ENCODE measurements at regions not wholly inside any gene's neighbourhood (a gene's known extent, or its start where the extent isn't known, plus 50 kb on each side); places are given as distances from the start of the nearest gene placed in this dataset.
A peak's percentile ranks its signal among the peaks of the same experiment; 100 is the strongest.

GRCh38 chrX:21289232-21289631 lies 85.0 kb upstream of the CNKSR2 start:
- TF ChIP-seq EZH2 (IDR thresholded peaks at IDR 0.05; ENCODE audit: low read length, missing control alignments), result no peak
- no peak for TF ChIP-seq CTCF (conservative IDR thresholded peaks at IDR 0.05 in 1 of 2, IDR thresholded peaks at IDR 0.05 in 1 of 2; ENCODE audit: low read depth in 1 of 2, low read length in 2 of 2)
- peak in 1 of 2 donors; percentile 1 for DNase-seq (ENCODE audit: low read depth in 2 of 2)
- Histone ChIP-seq H3K4me3 (replicated peaks in 1 of 4; ENCODE audit: control extremely low read depth in 1 of 4, insufficient read depth in 1 of 4, low read depth in 3 of 4, low read length in 4 of 4) (no peak overlapping the region), H3K9me3 (ENCODE audit: control insufficient read depth, insufficient read depth, low read depth, low read length) (no peaks in the 10 kb centered on the region), H3K79me2 (ENCODE audit: control insufficient read depth, insufficient read depth, low read length) (no peaks in the 10 kb centered on the region), H3K27me3 (ENCODE audit: control insufficient read depth, insufficient read depth, low read length) (no peaks in the 10 kb centered on the region), H3K9ac (ENCODE audit: insufficient read depth, low read length) (no peak overlapping the region), H4K20me1 (ENCODE audit: control insufficient read depth, extremely low read depth, insufficient read depth, low read length) (no peaks in the 10 kb centered on the region), H2AFZ (ENCODE audit: low read length) (no peak overlapping the region), H3K4me1 (ENCODE audit: control insufficient read depth, extremely low read depth, insufficient read depth, low read length) (no peaks in the 10 kb centered on the region), H3K36me3 (ENCODE audit: control insufficient read depth, insufficient read depth, low read length) (no peaks in the 10 kb centered on the region), H3K4me2 (ENCODE audit: extremely low read depth, insufficient read depth, low read length) (no peak overlapping the region), H3K27ac (ENCODE audit: insufficient read depth, low read length) (no peak overlapping the region)

GRCh38 chrX:21295246-21295820 lies 78.9 kb upstream of the CNKSR2 start:
- no peak for DNase-seq (ENCODE audit: low read depth in 2 of 2)
- TF ChIP-seq EZH2 (IDR thresholded peaks at IDR 0.05; ENCODE audit: low read length, missing control alignments) (no peak), CTCF (conservative IDR thresholded peaks at IDR 0.05 in 1 of 2, IDR thresholded peaks at IDR 0.05 in 1 of 2; ENCODE audit: low read depth in 1 of 2, low read length in 2 of 2) (no peak)
- no peaks in the 10 kb centered on the region for H3K4me1 ChIP-seq (ENCODE audit: control insufficient read depth, extremely low read depth, insufficient read depth, low read length)
- no peak overlapping the region for H3K9ac ChIP-seq (ENCODE audit: insufficient read depth, low read length)
- no peak overlapping the region for H2AFZ ChIP-seq (ENCODE audit: low read length)
- H3K27ac ChIP-seq (ENCODE audit: insufficient read depth, low read length), result no peak overlapping the region
- H3K36me3 ChIP-seq (ENCODE audit: control insufficient read depth, insufficient read depth, low read length), result no peaks in the 10 kb centered on the region
- no peak overlapping the region for H3K4me2 ChIP-seq (ENCODE audit: extremely low read depth, insufficient read depth, low read length)
- H3K4me3 ChIP-seq (replicated peaks in 1 of 4; ENCODE audit: control extremely low read depth in 1 of 4, insufficient read depth in 1 of 4, low read depth in 3 of 4, low read length in 4 of 4), result no peak overlapping the region
- no peaks in the 10 kb centered on the region for H3K27me3 ChIP-seq (ENCODE audit: control insufficient read depth, insufficient read depth, low read length)
- no peaks in the 10 kb centered on the region for H3K79me2 ChIP-seq (ENCODE audit: control insufficient read depth, insufficient read depth, low read length)
- no peaks in the 10 kb centered on the region for H3K9me3 ChIP-seq (ENCODE audit: control insufficient read depth, insufficient read depth, low read depth, low read length)
- no peaks in the 10 kb centered on the region for H4K20me1 ChIP-seq (ENCODE audit: control insufficient read depth, extremely low read depth, insufficient read depth, low read length)

- Histone ChIP-seq H3K4me2 (ENCODE audit: extremely low read depth, insufficient read depth, low read length) (no peak overlapping the region), H3K36me3 (ENCODE audit: control insufficient read depth, insufficient read depth, low read length) (no peaks in the 10 kb centered on the region), H3K79me2 (ENCODE audit: control insufficient read depth, insufficient read depth, low read length) (no peaks in the 10 kb centered on the region), H4K20me1 (ENCODE audit: control insufficient read depth, extremely low read depth, insufficient read depth, low read length) (no peaks in the 10 kb centered on the region), H3K9ac (ENCODE audit: insufficient read depth, low read length) (no peak overlapping the region), H3K27ac (ENCODE audit: insufficient read depth, low read length) (no peak overlapping the region), H3K4me3 (replicated peaks in 1 of 4; ENCODE audit: control extremely low read depth in 1 of 4, insufficient read depth in 1 of 4, low read depth in 3 of 4, low read length in 4 of 4) (no peak overlapping the region), H3K4me1 (ENCODE audit: control insufficient read depth, extremely low read depth, insufficient read depth, low read length) (no peaks in the 10 kb centered on the region), H2AFZ (ENCODE audit: low read length) (no peak overlapping the region), H3K9me3 (ENCODE audit: control insufficient read depth, insufficient read depth, low read depth, low read length) (no peaks in the 10 kb centered on the region), H3K27me3 (ENCODE audit: control insufficient read depth, insufficient read depth, low read length) (no peaks in the 10 kb centered on the region)
- TF ChIP-seq EZH2 (IDR thresholded peaks at IDR 0.05; ENCODE audit: low read length, missing control alignments), result no peak
- no peak for TF ChIP-seq CTCF (conservative IDR thresholded peaks at IDR 0.05 in 1 of 2, IDR thresholded peaks at IDR 0.05 in 1 of 2; ENCODE audit: low read depth in 1 of 2, low read length in 2 of 2)
- no peak for DNase-seq (ENCODE audit: low read depth in 2 of 2)
Measured at GRCh38 chrX:21305799-21306336, 68.3 kb upstream of the CNKSR2 start.

All from fibroblast of lung (primary cell).